IMR-90 (cell line): ENCODE measurements at regions not wholly inside any gene's neighbourhood (a gene's known extent, or its start where the extent isn't known, plus 50 kb on each side); places are given as distances from the start of the nearest gene placed in this dataset.

Experiments used
- ATAC-seq: fragments of 200-7000 bp; cut with Tn5 transposase; 2 replicates; pipeline ENCODE4 v1.9.1; 2020; ENCODE audit warnings: low read depth, mild to moderate bottlenecking, moderate library complexity
- BruUV-seq: library from RNA; stranded (reverse); fragments of 400-500 nt; replicated peaks from 2 replicates; lab custom pipeline; 2021; lab: Mats Ljungman, UMichigan
- CTCF ChIA-PET: fragments of 300-600 bp; formaldehyde crosslinking; extraction: SDS; loops from one replicate; lab custom pipeline; 2021; ENCODE audit warnings: antibody characterized with exemption; lab: Yijun Ruan, JAX
- POLR2A ChIA-PET: fragments of 300-600 bp; sonication (Branson Sonifier 250); formaldehyde crosslinking; loops from one replicate; lab custom pipeline; 2022; ENCODE audit warnings: antibody characterized with exemption; ENCODE audit not compliant: unreplicated experiment; lab: Charles Lee
- DNase-seq: peaks from one replicate; pipeline ENCODE4 v3.0.0; 2013
- H2AFZ ChIP-seq: replicated peaks from 2 replicates; pipeline ENCODE3; 2013; ENCODE audit warnings: low read length, mild to moderate bottlenecking; ENCODE audit not compliant: poor library complexity
- H2AK5ac ChIP-seq: 2 replicates; pipeline ENCODE4 v1.6.1; 2013; ENCODE audit warnings: low read depth, low read length, inconsistent platforms
- H2AK9ac ChIP-seq: replicated peaks from 2 replicates; pipeline ENCODE3; 2013; ENCODE audit warnings: mild to moderate bottlenecking, low read depth, low read length, moderate library complexity; ENCODE audit not compliant: poor library complexity
- H2BK120ac ChIP-seq: 2 replicates; pipeline ENCODE4 v1.6.1; 2013; ENCODE audit warnings: low read depth, low read length, inconsistent platforms
- H2BK15ac ChIP-seq: 3 replicates; pipeline ENCODE4 v1.6.1; 2013; ENCODE audit warnings: low read depth, low read length, inconsistent platforms
- H2BK20ac ChIP-seq: 2 replicates; pipeline ENCODE4 v1.6.1; 2013; ENCODE audit warnings: low read depth, mild to moderate bottlenecking, inconsistent platforms, low read length, moderate library complexity
- H2BK5ac ChIP-seq: 2 replicates; pipeline ENCODE4 v1.6.1; 2013; ENCODE audit warnings: mild to moderate bottlenecking, low read depth, low read length, inconsistent platforms; ENCODE audit not compliant: poor library complexity, severe bottlenecking
- H3K14ac ChIP-seq: replicated peaks from 2 replicates; pipeline ENCODE4 v1.6.1; 2013; ENCODE audit warnings: low read depth, low read length, inconsistent platforms
- H3K18ac ChIP-seq: 2 replicates; pipeline ENCODE4 v1.6.1; 2013; ENCODE audit warnings: low read depth, low read length, control low read depth
- H3K23ac ChIP-seq: 2 replicates; pipeline ENCODE4 v1.6.1; 2013; ENCODE audit warnings: low read depth, low read length, inconsistent platforms
- H3K27ac ChIP-seq: 2 replicates; pipeline ENCODE4 v1.5.1; 2013; ENCODE audit warnings: mild to moderate bottlenecking, control low read depth, low read length; ENCODE audit not compliant: insufficient read depth
- H3K27me3 ChIP-seq: 2 replicates; pipeline ENCODE4 v1.6.1; 2013; ENCODE audit warnings: low read length; ENCODE audit not compliant: control insufficient read depth, insufficient read depth
- H3K36me3 ChIP-seq: 2 replicates; pipeline ENCODE4 v1.6.1; 2013; ENCODE audit warnings: low read length, mixed read lengths; ENCODE audit not compliant: control insufficient read depth, insufficient read depth
- H3K4ac ChIP-seq: 2 replicates; pipeline ENCODE4 v1.6.1; 2013; ENCODE audit warnings: low read depth, low read length, inconsistent platforms
- H3K4me1 ChIP-seq: 2 replicates; pipeline ENCODE4 v1.6.1; 2013; ENCODE audit warnings: low read length, mixed read lengths; ENCODE audit not compliant: control insufficient read depth, insufficient read depth
- H3K4me2 ChIP-seq: 2 replicates; pipeline ENCODE4 v1.6.1; 2013; ENCODE audit warnings: low read depth, mild to moderate bottlenecking, control low read depth, low read length, moderate library complexity
- H3K4me3 ChIP-seq: 2 replicates; pipeline ENCODE4 v1.5.1; 2013; ENCODE audit warnings: low read depth, mild to moderate bottlenecking, control low read depth, low read length, moderate library complexity; ENCODE audit not compliant: insufficient read depth
- H3K56ac ChIP-seq: 2 replicates; pipeline ENCODE4 v1.6.1; 2013; ENCODE audit warnings: low read length, inconsistent platforms; ENCODE audit not compliant: insufficient read depth; ENCODE audit errors: extremely low read depth
- H3K79me1 ChIP-seq, 2 experiments: 2 replicates each; pipeline ENCODE4 v1.6.1; 2013; ENCODE audit warnings: low read length in 2 of 2, inconsistent platforms in 1 of 2, low read depth in 1 of 2
- H3K9ac ChIP-seq: 2 replicates; pipeline ENCODE4 v1.6.1; 2013; ENCODE audit warnings: low read depth, low read length, control low read depth
- H3K9me1 ChIP-seq: 2 replicates; pipeline ENCODE4 v1.6.1; 2013; ENCODE audit warnings: low read length, inconsistent platforms; ENCODE audit not compliant: insufficient read depth
- H3K9me3 ChIP-seq: 2 replicates; pipeline ENCODE4 v1.6.1; 2013; ENCODE audit warnings: low read length; ENCODE audit not compliant: control insufficient read depth, insufficient read depth
- H4K20me1 ChIP-seq: 2 replicates; pipeline ENCODE4 v1.6.1; 2013; ENCODE audit warnings: low read length, inconsistent platforms; ENCODE audit not compliant: insufficient read depth
- H4K5ac ChIP-seq: 2 replicates; pipeline ENCODE4 v1.6.1; 2013; ENCODE audit warnings: mild to moderate bottlenecking, low read depth, low read length, control low read depth
- H4K8ac ChIP-seq, 2 experiments: 2 replicates each; pipeline ENCODE4 v1.6.1; 2013; ENCODE audit warnings: low read depth in 2 of 2, low read length in 2 of 2, control low read depth in 1 of 2, inconsistent platforms in 1 of 2
- H4K91ac ChIP-seq: 2 replicates; pipeline ENCODE4 v1.6.1; 2013; ENCODE audit warnings: low read depth, low read length, inconsistent platforms; ENCODE audit not compliant: insufficient read depth
- FOS ChIP-seq: fragments of 150-350 bp; IDR thresholded peaks from 2 replicates; pipeline ENCODE4 v1.6.1; 2016; ENCODE audit warnings: low read depth, low read length
- RAD21 ChIP-seq: IDR thresholded peaks from 2 replicates; pipeline ENCODE4 v1.6.1; 2012; ENCODE audit warnings: low read length, improper control_type of control experiment
- RFX5 ChIP-seq: IDR thresholded peaks from 2 replicates; pipeline ENCODE4 v1.8.0; 2012; ENCODE audit warnings: low read depth, mild to moderate bottlenecking, low read length, moderate library complexity
- WGBS, 2 experiments: methylation state at CpG; one replicate each; pipeline versions ENCODE4 v1.1.5 to v1.1.7; 2013; ENCODE audit warnings: missing lambda C conversion rate in 2 of 2; ENCODE audit not compliant: insufficient read length in 1 of 2; ENCODE audit errors: extremely low coverage in 2 of 2; 5-methylcytosine and 5-hydroxymethylcytosine counted together
- dilution Hi-C: fragments of 300-500 bp; cut with HindIII; formaldehyde crosslinking; loops from one replicate; pipeline ENCODE4 v1.14.3; 2018; ENCODE audit warnings: low sequenced_read_pairs; ENCODE audit not compliant: unreplicated experiment
- in situ Hi-C: fragments of 300-500 bp; cut with MboI; formaldehyde crosslinking; loops from 3 replicates; pipeline ENCODE4 v1.14.3; 2019; ENCODE audit warnings: low sequenced_read_pairs, inconsistent platforms, mixed read lengths
- intact Hi-C: fragments of 100-400 bp; cut with micrococcal nuclease; formaldehyde crosslinking; loops from 2 replicates; pipeline ENCODE4 v1.10.0; 2022

DNA sequence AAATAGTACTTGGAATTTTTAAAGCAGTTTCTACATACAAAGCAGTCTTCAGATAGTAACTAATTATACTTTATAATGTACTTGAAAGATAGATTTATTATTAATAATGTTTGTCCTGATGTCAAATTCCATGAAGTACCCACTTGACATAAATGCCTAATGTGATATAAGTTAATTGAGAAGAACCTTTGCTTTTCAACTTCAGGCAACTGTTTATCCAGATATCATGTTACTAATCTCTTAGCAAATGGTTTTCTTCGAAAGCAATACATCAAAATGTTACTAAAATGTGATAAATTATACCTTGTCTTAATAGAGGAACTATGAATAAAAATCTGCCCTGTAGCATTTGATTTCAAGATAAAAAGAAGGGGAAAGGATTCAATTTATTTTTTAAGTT is 146.8 kb upstream of the FBXL17 start:
- POLR2A ChIA-PET: no interaction called here
- no peak overlapping the region for H3K18ac ChIP-seq
- dilution Hi-C loops: no loop called here

More for the DNA sequence above, 146.8 kb upstream of the FBXL17 start:
- Histone ChIP-seq H2AK9ac (no peak overlapping the region), H2BK120ac (no peak overlapping the region), H2AFZ (no peak overlapping the region), H2AK5ac (no peak overlapping the region), H3K27me3 (no peaks in the 10 kb centered on the region), H3K9ac (no peak overlapping the region), H3K4me1 (peaks cover 18% of the 10 kb centered on the region), H4K5ac (no peak overlapping the region), H4K20me1 (no peaks in the 10 kb centered on the region), H3K27ac (no peak overlapping the region), H3K56ac (no peak overlapping the region), H2BK20ac (no peak overlapping the region), H3K4me3 (no peak overlapping the region), H3K9me1 (no peaks in the 10 kb centered on the region; the same call in 1 of the 2 replicates), H2BK15ac (no peak overlapping the region), H3K14ac (no peak overlapping the region), H4K91ac (no peak overlapping the region), H2BK5ac (no peak overlapping the region), H3K36me3 (no peaks in the 10 kb centered on the region), H3K79me1 (no peaks in the 10 kb centered on the region), H4K8ac (no peak overlapping the region), H3K4me2 (no peak overlapping the region), H3K23ac (no peak overlapping the region), H3K4ac (no peak overlapping the region), H3K9me3 (no peaks in the 10 kb centered on the region; the same call in 1 of the 2 replicates)
- DNase-seq: no peak
- BruUV-seq: no TSS peak
- no peak for TF ChIP-seq FOS
- TF ChIP-seq RAD21: no peak
- no peak for TF ChIP-seq RFX5
- WGBS, 2 experiments: no CpG with 5 or more reads among the region's 1 CpG
- ATAC-seq: no peak
- intact Hi-C loops (loop anchor here (10.0 kb wide), 1 partner anchor 816 kb away; no protein-coding TSS in a partner anchor), in situ Hi-C loops (no loop called here)
- CTCF ChIA-PET: no interaction called here
